ENCODE measurements at regions not wholly inside any gene's neighbourhood (a gene's known extent, or its start where the extent isn't known, plus 50 kb on each side); places are given as distances from the start of the nearest gene placed in this dataset.
"Not testable (repeated sequence)": the region's sequence is repeated elsewhere in the genome, so short reads cannot be mapped to it uniquely, and the experiment has no call there.

DNA sequence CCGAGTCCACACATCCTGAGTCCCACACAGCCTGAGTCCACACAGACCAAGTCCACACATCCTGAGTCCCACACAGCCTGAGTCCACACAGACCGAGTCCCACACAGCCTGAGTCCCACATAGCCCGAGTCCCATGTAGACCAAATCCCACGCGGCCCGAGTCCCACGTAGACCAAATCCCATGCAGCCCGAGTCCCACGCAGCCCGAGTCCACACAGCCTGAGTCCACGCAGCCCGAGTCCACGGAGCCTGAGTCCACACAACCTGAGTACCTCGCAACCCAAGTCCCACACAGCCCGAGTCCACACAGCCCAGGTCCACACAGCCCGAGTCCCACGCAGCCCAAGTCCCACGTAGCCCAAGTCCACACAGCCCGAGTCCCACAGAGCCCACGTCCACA is 60.0 kb upstream of the DACT2 start:
- TF ChIP-seq, protein P1, sequence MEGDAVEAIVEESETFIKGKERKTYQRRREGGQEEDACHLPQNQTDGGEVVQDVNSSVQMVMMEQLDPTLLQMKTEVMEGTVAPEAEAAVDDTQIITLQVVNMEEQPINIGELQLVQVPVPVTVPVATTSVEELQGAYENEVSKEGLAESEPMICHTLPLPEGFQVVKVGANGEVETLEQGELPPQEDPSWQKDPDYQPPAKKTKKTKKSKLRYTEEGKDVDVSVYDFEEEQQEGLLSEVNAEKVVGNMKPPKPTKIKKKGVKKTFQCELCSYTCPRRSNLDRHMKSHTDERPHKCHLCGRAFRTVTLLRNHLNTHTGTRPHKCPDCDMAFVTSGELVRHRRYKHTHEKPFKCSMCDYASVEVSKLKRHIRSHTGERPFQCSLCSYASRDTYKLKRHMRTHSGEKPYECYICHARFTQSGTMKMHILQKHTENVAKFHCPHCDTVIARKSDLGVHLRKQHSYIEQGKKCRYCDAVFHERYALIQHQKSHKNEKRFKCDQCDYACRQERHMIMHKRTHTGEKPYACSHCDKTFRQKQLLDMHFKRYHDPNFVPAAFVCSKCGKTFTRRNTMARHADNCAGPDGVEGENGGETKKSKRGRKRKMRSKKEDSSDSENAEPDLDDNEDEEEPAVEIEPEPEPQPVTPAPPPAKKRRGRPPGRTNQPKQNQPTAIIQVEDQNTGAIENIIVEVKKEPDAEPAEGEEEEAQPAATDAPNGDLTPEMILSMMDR (IDR thresholded peaks at IDR 0.05) = not testable (repeated sequence)
- TF ChIP-seq POLR2A (IDR thresholded peaks at IDR 0.05); POLR2AphosphoS5 (IDR thresholded peaks at IDR 0.05; ENCODE audit: insufficient read depth in 1 of 2, low read depth in 1 of 2): not testable (repeated sequence)

Data from vagina (tissue), 2 donors.